ENCODE measurements at regions not wholly inside any gene's neighbourhood (a gene's known extent, or its start where the extent isn't known, plus 50 kb on each side); places are given as distances from the start of the nearest gene placed in this dataset.

GRCh38 chr2:65922794-65923193 lies 490.4 kb upstream of the SPRED2 start:
- 75 to 92% methylated on average over 3 to 4 of the region's 4 CpGs for WGBS, 2 donors

GRCh38 chr2:65922030-65922429 lies 489.6 kb upstream of the SPRED2 start:
- H3K27ac ChIP-seq: no peak overlapping the region
- TF ChIP-seq CTCF (IDR thresholded peaks at IDR 0.05): no peak
- TF ChIP-seq POLR2A (IDR thresholded peaks at IDR 0.05): no peak
- no peaks in the 10 kb centered on the region for H3K9me3 ChIP-seq
- no peaks in the 10 kb centered on the region for H3K4me1 ChIP-seq
- 82 to 93% methylated on average over 4 of the region's 4 CpGs for WGBS, 2 donors
- no peaks in the 10 kb centered on the region for H3K36me3 ChIP-seq (ENCODE audit: low read depth, missing control alignments)
- intact Hi-C loops (cut with DNase I; ENCODE audit: low total_unique reads): no loop called here
- no peak for DNase-seq
- no peaks in the 10 kb centered on the region for H3K27me3 ChIP-seq
- no peak overlapping the region for H3K4me3 ChIP-seq

More at GRCh38 chr2:65922794-65923193, 490.4 kb upstream of the SPRED2 start:
- DNase-seq: no peak
- no peaks in the 10 kb centered on the region for H3K36me3 ChIP-seq (ENCODE audit: low read depth, missing control alignments)
- no peak overlapping the region for H3K27ac ChIP-seq
- no peaks in the 10 kb centered on the region for H3K9me3 ChIP-seq
- no peak overlapping the region for H3K4me3 ChIP-seq
- intact Hi-C loops (cut with DNase I; ENCODE audit: low total_unique reads): no loop called here
- H3K4me1 ChIP-seq: no peaks in the 10 kb centered on the region
- no peak for TF ChIP-seq POLR2A (IDR thresholded peaks at IDR 0.05)
- TF ChIP-seq CTCF (IDR thresholded peaks at IDR 0.05): no peak
- H3K27me3 ChIP-seq: no peaks in the 10 kb centered on the region

- H3K27ac ChIP-seq: no peak overlapping the region
- H3K36me3 ChIP-seq (ENCODE audit: low read depth, missing control alignments): no peaks in the 10 kb centered on the region
- TF ChIP-seq POLR2A (IDR thresholded peaks at IDR 0.05) (no peak), CTCF (IDR thresholded peaks at IDR 0.05) (no peak)
- H3K9me3 ChIP-seq: no peaks in the 10 kb centered on the region
- H3K27me3 ChIP-seq: no peaks in the 10 kb centered on the region
- H3K4me3 ChIP-seq: no peak overlapping the region
- no peak for DNase-seq
- intact Hi-C loops (cut with DNase I; ENCODE audit: low total_unique reads): no loop called here
- no peaks in the 10 kb centered on the region for H3K4me1 ChIP-seq
Observed at GRCh38 chr2:65921116-65921515, 488.7 kb upstream of the SPRED2 start.

- no peaks in the 10 kb centered on the region for H3K36me3 ChIP-seq (ENCODE audit: low read depth, missing control alignments)
- H3K27ac ChIP-seq: no peak overlapping the region
- no peaks in the 10 kb centered on the region for H3K27me3 ChIP-seq
- no peak for TF ChIP-seq CTCF (IDR thresholded peaks at IDR 0.05)
- no peaks in the 10 kb centered on the region for H3K4me1 ChIP-seq
- 57 to 76% methylated on average over 6 of the region's 6 CpGs for WGBS, 2 donors
- no peak overlapping the region for H3K4me3 ChIP-seq
- no peak for DNase-seq
- H3K9me3 ChIP-seq: no peaks in the 10 kb centered on the region
- intact Hi-C loops (cut with DNase I; ENCODE audit: low total_unique reads): no loop called here
Observed at GRCh38 chr2:65920659-65921058, 488.3 kb upstream of the SPRED2 start.

GRCh38 chr2:65919550-65920188 lies 487.3 kb upstream of the SPRED2 start:
- Histone ChIP-seq H3K27me3 (no peaks in the 10 kb centered on the region), H3K9me3 (no peaks in the 10 kb centered on the region), H3K27ac (no peak overlapping the region), H3K4me3 (no peak overlapping the region), H3K4me1 (no peaks in the 10 kb centered on the region), H3K36me3 (ENCODE audit: low read depth, missing control alignments) (no peaks in the 10 kb centered on the region)
- intact Hi-C loops (cut with DNase I; ENCODE audit: low total_unique reads): no loop called here
- no peak for DNase-seq
- TF ChIP-seq POLR2A (IDR thresholded peaks at IDR 0.05) (no peak), CTCF (IDR thresholded peaks at IDR 0.05) (no peak)
- WGBS, 2 donors: 76 to 78% methylated on average over 7 of the region's 7 CpGs
